Colonic mucosa (tissue), 4 donors: ENCODE measurements at regions not wholly inside any gene's neighbourhood (a gene's known extent, or its start where the extent isn't known, plus 50 kb on each side); places are given as distances from the start of the nearest gene placed in this dataset.

Experiments
- DNase-seq: peaks from one replicate; pipeline ENCODE4 v3.0.0-alpha.2; 2020
- H3K27ac ChIP-seq: fragments of 200-600 bp; one replicate; pipeline ENCODE4 v1.8.0; 2021
- H3K27me3 ChIP-seq: fragments of 200-600 bp; one replicate; pipeline ENCODE4 v1.8.0; 2021
- H3K36me3 ChIP-seq: fragments of 200-600 bp; one replicate; pipeline ENCODE4 v1.8.0; 2021
- H3K4me1 ChIP-seq: fragments of 200-600 bp; one replicate; pipeline ENCODE4 v1.8.0; 2021; ENCODE audit warnings: mild to moderate bottlenecking
- H3K4me3 ChIP-seq: fragments of 200-600 bp; one replicate; pipeline ENCODE4 v1.8.0; 2021
- H3K9ac ChIP-seq, 2 donors: one replicate each; pipeline ENCODE4 v1.7.0; 2013; ENCODE audit warnings: control low read depth in 2 of 2, low read depth in 2 of 2, low read length in 2 of 2
- H3K9me3 ChIP-seq: fragments of 200-600 bp; one replicate; pipeline ENCODE4 v1.8.0; 2021
- intact Hi-C: fragments of 100-400 bp; cut with DNase I; formaldehyde crosslinking; loops from one replicate; pipeline ENCODE4 v1.14.1; 2022
- TF ChIP-seq, protein P1 (sequence below): fragments of 200-600 bp; IDR thresholded peaks from one replicate; pipeline ENCODE4 v1.8.0; 2022; ENCODE audit warnings: antibody characterized with exemption, mild to moderate bottlenecking
- donor health status: healthy.
- donor health status: DM: no; HTN: no; CAD: no.
- donor health status: DM: no; HTN: no; CAD: no.

- no peaks in the 10 kb centered on the region for H3K27me3 ChIP-seq
- intact Hi-C loops = no loop called here
- H3K9ac ChIP-seq = no peak overlapping the region
- TF ChIP-seq, protein P1, sequence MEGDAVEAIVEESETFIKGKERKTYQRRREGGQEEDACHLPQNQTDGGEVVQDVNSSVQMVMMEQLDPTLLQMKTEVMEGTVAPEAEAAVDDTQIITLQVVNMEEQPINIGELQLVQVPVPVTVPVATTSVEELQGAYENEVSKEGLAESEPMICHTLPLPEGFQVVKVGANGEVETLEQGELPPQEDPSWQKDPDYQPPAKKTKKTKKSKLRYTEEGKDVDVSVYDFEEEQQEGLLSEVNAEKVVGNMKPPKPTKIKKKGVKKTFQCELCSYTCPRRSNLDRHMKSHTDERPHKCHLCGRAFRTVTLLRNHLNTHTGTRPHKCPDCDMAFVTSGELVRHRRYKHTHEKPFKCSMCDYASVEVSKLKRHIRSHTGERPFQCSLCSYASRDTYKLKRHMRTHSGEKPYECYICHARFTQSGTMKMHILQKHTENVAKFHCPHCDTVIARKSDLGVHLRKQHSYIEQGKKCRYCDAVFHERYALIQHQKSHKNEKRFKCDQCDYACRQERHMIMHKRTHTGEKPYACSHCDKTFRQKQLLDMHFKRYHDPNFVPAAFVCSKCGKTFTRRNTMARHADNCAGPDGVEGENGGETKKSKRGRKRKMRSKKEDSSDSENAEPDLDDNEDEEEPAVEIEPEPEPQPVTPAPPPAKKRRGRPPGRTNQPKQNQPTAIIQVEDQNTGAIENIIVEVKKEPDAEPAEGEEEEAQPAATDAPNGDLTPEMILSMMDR = no peak
- H3K36me3 ChIP-seq = no peaks in the 10 kb centered on the region
- H3K9me3 ChIP-seq = no peaks in the 10 kb centered on the region
- H3K4me3 ChIP-seq = no peak overlapping the region
- DNase-seq = no peak
- no peak overlapping the region for H3K27ac ChIP-seq
- no peaks in the 10 kb centered on the region for H3K4me1 ChIP-seq
Observed at GRCh38 chr2:125874564-125874963, 781.4 kb upstream of the GYPC start.

- H3K27me3 ChIP-seq = no peaks in the 10 kb centered on the region
- intact Hi-C loops = no loop called here
- H3K4me1 ChIP-seq = no peaks in the 10 kb centered on the region
- H3K9ac ChIP-seq = no peak overlapping the region
- no peaks in the 10 kb centered on the region for H3K36me3 ChIP-seq
- no peak overlapping the region for H3K27ac ChIP-seq
- H3K4me3 ChIP-seq = no peak overlapping the region
- TF ChIP-seq, protein P1 = no peak
- DNase-seq = no peak
- H3K9me3 ChIP-seq = no peaks in the 10 kb centered on the region
Observed at GRCh38 chr2:125885340-125885739, 770.6 kb upstream of the GYPC start.

DNA sequence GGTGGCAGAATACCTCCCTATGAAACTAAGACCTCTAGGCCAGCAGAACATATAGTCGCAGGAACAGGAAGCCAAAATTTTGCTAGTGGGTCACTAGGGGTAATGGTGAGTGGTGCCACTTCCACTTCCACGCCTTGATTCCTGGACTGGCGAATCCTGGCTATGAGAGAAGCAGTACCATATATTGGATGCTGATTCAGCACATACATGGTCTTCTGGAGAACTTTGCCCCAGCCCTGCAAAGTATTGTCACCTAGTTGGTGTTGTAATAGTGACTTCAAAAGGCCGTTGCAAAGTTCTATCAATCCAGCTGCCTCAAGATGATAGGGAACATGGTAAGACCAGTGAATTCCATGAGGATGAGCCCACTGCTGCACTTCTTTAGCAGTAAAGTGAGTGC lies 769.8 kb upstream of the GYPC start:
- H3K9ac ChIP-seq = no peak overlapping the region
- H3K4me3 ChIP-seq = no peak overlapping the region
- no peak for DNase-seq
- no peak overlapping the region for H3K27ac ChIP-seq
- TF ChIP-seq, protein P1 = no peak
- H3K36me3 ChIP-seq = no peaks in the 10 kb centered on the region
- H3K9me3 ChIP-seq = no peaks in the 10 kb centered on the region
- H3K4me1 ChIP-seq = no peaks in the 10 kb centered on the region
- intact Hi-C loops = no loop called here
- H3K27me3 ChIP-seq = no peaks in the 10 kb centered on the region

- H3K4me1 ChIP-seq = no peaks in the 10 kb centered on the region
- intact Hi-C loops = no loop called here
- H3K9me3 ChIP-seq = no peaks in the 10 kb centered on the region
- no peak overlapping the region for H3K4me3 ChIP-seq
- H3K27ac ChIP-seq = no peak overlapping the region
- DNase-seq = no peak
- no peaks in the 10 kb centered on the region for H3K27me3 ChIP-seq
- H3K36me3 ChIP-seq = no peaks in the 10 kb centered on the region
- TF ChIP-seq, protein P1 = no peak
- H3K9ac ChIP-seq = no peak overlapping the region
Observed at GRCh38 chr2:125901278-125901677, 754.7 kb upstream of the GYPC start.

DNA sequence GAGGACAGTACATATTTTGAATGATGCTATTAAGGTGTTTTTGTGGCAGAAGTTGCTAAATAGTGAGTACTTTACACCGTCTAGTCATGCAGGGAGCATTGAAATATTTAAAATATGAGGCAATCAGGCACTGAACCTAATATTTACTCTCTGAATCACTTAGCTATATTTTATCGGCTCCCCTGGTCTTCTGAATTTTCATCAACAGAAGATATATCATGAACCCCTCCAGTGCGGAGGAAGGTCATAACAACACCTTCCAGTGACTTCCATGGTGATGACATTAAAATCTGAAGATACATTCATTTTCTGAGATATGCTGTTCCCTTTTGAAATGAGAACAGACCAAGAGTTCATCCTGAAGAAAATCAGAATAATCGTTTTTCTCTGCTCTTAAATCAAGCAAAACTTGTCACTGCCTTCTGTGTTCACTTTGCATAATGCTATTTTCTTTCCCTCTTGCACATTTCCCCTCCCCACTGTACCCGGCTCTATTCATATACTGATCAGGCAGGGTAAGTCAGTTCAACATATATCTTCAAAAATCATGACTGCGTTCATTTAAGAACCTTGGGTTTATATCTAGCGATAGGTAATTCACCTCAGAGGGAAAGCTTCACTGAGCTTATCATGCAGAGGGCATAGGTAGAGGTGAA lies 729.9 kb upstream of the GYPC start:
- Histone ChIP-seq H3K36me3 (no peaks in the 10 kb centered on the region), H3K9me3 (no peaks in the 10 kb centered on the region), H3K9ac (no peak overlapping the region), H3K27me3 (no peaks in the 10 kb centered on the region), H3K4me1 (no peaks in the 10 kb centered on the region), H3K4me3 (no peak overlapping the region), H3K27ac (no peak overlapping the region)
- DNase-seq = no peak
- TF ChIP-seq, protein P1 = no peak
- intact Hi-C loops = no loop called here
